Activated CD8-positive, alpha-beta memory T cell treated with anti-CD3 and anti-CD28 coated beads, Interleukin-2, amount 10 ng/mL, durations not matched to agents 7 days and 5 days (primary cell): ENCODE measurements at regions not wholly inside any gene's neighbourhood (a gene's known extent, or its start where the extent isn't known, plus 50 kb on each side); places are given as distances from the start of the nearest gene placed in this dataset.
"Not testable (repeated sequence)": the region's sequence is repeated elsewhere in the genome, so short reads cannot be mapped to it uniquely, and the experiment has no call there.

Source experiments
- ATAC-seq: fragments of 150-1000 bp; cut with Tn5 transposase; one replicate; pipeline ENCODE4 v1.10.0; 2021; ENCODE audit warnings: moderate library complexity
- CTCF ChIA-PET: fragments of 350-600 bp; sonication (Branson Sonifier 250); formaldehyde crosslinking; loops from one replicate; lab custom pipeline; 2021; ENCODE audit warnings: antibody characterized with exemption; lab: Charles Lee
- DNase-seq: peaks from one replicate; pipeline ENCODE4 v3.0.0-alpha.2; 2020
- H3K27ac Mint-ChIP-seq: one replicate; pipeline ENCODE4 v1.8.0; 2021; ENCODE audit warnings: mild to moderate bottlenecking, mixed read lengths
- H3K27me3 Mint-ChIP-seq: one replicate; pipeline ENCODE4 v1.8.0; 2021; ENCODE audit warnings: mixed read lengths
- H3K36me3 Mint-ChIP-seq: one replicate; pipeline ENCODE4 v1.8.0; 2021; ENCODE audit warnings: mild to moderate bottlenecking, mixed read lengths
- H3K4me1 Mint-ChIP-seq: one replicate; pipeline ENCODE4 v1.8.0; 2021; ENCODE audit warnings: mixed read lengths
- H3K4me3 Mint-ChIP-seq: one replicate; pipeline ENCODE4 v1.8.0; 2021; ENCODE audit warnings: mild to moderate bottlenecking, moderate library complexity, mixed read lengths
- H3K9me3 Mint-ChIP-seq: one replicate; pipeline ENCODE4 v1.8.0; 2022; ENCODE audit warnings: low read depth, mixed read lengths

- no peak overlapping the region for H3K27ac Mint-ChIP-seq
- H3K36me3 Mint-ChIP-seq, result no peaks in the 10 kb centered on the region
- CTCF ChIA-PET, result no interaction called here
Measured at GRCh38 chr3:34106379-34106778, 307.9 kb downstream of the PDCD6IP start.

GRCh38 chr3:34106879-34107278, 308.4 kb downstream of the PDCD6IP start:
- CTCF ChIA-PET, result no interaction called here

More at GRCh38 chr3:34106379-34106778, 307.9 kb downstream of the PDCD6IP start:
- no peak for ATAC-seq
- no peak overlapping the region for H3K4me3 Mint-ChIP-seq
- no peak for DNase-seq
- H3K27me3 Mint-ChIP-seq, result peaks cover 5% of the 10 kb centered on the region
- no peaks in the 10 kb centered on the region for H3K4me1 Mint-ChIP-seq
- H3K9me3 Mint-ChIP-seq, result no peaks in the 10 kb centered on the region

GRCh38 chr3:34107669-34108068, 309.2 kb downstream of the PDCD6IP start:
- no peak overlapping the region for H3K27ac Mint-ChIP-seq
- DNase-seq (no peak), ATAC-seq (no peak)
- no peaks in the 10 kb centered on the region for H3K36me3 Mint-ChIP-seq
- H3K27me3 Mint-ChIP-seq, result peaks cover 2% of the 10 kb centered on the region
- H3K9me3 Mint-ChIP-seq, result no peaks in the 10 kb centered on the region
- H3K4me1 Mint-ChIP-seq, result no peaks in the 10 kb centered on the region
- no peak overlapping the region for H3K4me3 Mint-ChIP-seq
- CTCF ChIA-PET, result no interaction called here

More at GRCh38 chr3:34106879-34107278, 308.4 kb downstream of the PDCD6IP start:
- Mint-ChIP-seq H3K36me3 (no peaks in the 10 kb centered on the region), H3K4me1 (no peaks in the 10 kb centered on the region), H3K9me3 (no peaks in the 10 kb centered on the region), H3K4me3 (no peak overlapping the region), H3K27me3 (peaks cover 5% of the 10 kb centered on the region), H3K27ac (no peak overlapping the region)
- DNase-seq, result no peak
- no peak for ATAC-seq

DNA sequence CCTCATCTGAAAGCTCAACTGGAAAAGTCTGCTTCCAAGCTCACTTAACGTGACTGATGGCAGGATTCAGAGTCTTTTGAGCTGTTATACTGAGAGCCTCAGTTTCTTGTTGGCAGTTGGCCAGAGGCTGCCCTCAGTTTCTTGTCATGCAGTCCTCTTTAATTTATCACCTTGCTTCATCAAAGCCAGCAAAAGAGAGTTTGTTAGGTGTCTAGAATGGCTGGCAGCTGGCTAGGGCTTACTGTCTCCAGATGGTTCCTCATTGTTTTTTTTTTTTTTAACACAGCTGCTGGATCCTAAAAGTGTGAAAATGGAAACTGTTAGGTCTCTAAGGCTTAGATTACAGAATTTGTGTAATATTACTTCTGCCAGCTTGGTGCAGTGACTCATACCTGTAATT, 310.6 kb downstream of the PDCD6IP start:
- H3K9me3 Mint-ChIP-seq, result no peaks in the 10 kb centered on the region
- no peaks in the 10 kb centered on the region for H3K4me1 Mint-ChIP-seq
- ATAC-seq (no peak), DNase-seq (no peak)
- no peak overlapping the region for H3K4me3 Mint-ChIP-seq
- peaks cover 2% of the 10 kb centered on the region for H3K27me3 Mint-ChIP-seq
- CTCF ChIA-PET, result no interaction called here
- H3K36me3 Mint-ChIP-seq, result no peaks in the 10 kb centered on the region
- no peak overlapping the region for H3K27ac Mint-ChIP-seq

DNA sequence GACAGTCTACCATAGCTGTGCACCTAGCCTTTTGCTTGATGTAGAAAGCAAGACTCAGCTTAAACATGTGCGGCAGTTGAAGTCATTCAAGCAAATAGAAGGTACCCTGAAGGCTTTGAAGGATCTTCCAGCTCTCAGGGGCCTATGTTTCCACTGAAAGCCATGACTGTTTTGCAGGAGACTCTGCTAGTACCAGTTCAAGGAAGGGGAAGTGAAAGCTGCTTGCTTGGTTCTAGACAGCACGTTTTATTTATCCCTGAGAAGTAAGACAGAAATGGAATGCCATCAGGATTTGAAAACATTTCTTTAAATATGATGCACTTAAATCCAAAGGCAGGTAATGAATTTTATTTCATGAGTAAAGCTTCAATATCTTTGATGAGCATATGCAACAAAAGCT, 311.4 kb downstream of the PDCD6IP start:
- CTCF ChIA-PET, result no interaction called here
- H3K4me3 Mint-ChIP-seq, result no peak overlapping the region
- ATAC-seq (no peak), DNase-seq (no peak)
- H3K9me3 Mint-ChIP-seq, result no peaks in the 10 kb centered on the region
- H3K27me3 Mint-ChIP-seq, result peaks cover 2% of the 10 kb centered on the region
- no peaks in the 10 kb centered on the region for H3K4me1 Mint-ChIP-seq
- H3K27ac Mint-ChIP-seq, result no peak overlapping the region
- no peaks in the 10 kb centered on the region for H3K36me3 Mint-ChIP-seq

DNA sequence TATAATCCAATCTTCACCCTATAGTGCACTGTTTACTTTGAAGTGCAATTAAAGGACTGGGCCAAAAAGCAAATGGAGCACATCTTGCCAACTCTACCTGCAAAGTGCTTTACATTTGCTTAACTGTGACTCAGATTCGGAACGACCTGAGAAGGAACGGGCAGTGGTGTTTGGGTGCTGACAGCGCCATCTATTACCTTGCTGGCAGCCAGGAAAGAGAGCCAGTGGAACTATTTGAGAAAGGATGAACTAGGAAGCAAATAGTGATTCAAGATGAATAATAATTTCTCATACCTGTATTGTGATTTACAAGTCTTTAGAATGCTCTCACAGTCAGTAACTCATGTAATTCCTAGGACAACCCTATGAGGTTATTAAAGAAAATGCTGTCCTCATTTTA, 312.9 kb downstream of the PDCD6IP start:
- H3K36me3 Mint-ChIP-seq, result no peaks in the 10 kb centered on the region
- no peaks in the 10 kb centered on the region for H3K27me3 Mint-ChIP-seq
- CTCF ChIA-PET, result no interaction called here
- no peaks in the 10 kb centered on the region for H3K4me1 Mint-ChIP-seq
- ATAC-seq (no peak), DNase-seq (no peak)
- no peak overlapping the region for H3K27ac Mint-ChIP-seq
- H3K9me3 Mint-ChIP-seq, result peaks cover 5% of the 10 kb centered on the region
- no peak overlapping the region for H3K4me3 Mint-ChIP-seq

- H3K9me3 Mint-ChIP-seq, H3K36me3 Mint-ChIP-seq, H3K4me1 Mint-ChIP-seq, DNase-seq, H3K4me3 Mint-ChIP-seq, CTCF ChIA-PET, H3K27ac Mint-ChIP-seq, ATAC-seq, H3K27me3 Mint-ChIP-seq: not testable (repeated sequence)
Measured at GRCh38 chr3:34112261-34112660, 313.8 kb downstream of the PDCD6IP start.

DNA sequence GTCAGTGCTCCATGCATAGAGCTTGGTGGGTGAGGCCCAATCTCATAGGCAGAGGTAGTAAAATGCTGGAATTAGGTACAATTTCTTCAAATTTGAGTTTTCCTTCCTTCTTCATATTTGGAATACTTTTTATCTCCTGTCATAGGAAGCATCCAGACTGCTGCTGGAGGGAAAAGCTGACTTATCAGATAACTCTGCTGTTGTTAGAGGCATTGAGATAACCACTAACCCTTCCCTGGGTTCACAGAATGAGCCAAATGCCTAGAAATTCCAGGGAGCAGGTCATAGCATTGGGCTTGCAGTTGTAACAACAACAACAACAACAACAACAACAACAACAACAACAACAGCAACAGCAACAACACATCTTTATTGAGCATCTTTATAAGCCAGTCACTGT, 332.7 kb downstream of the PDCD6IP start:
- H3K36me3 Mint-ChIP-seq, result no peaks in the 10 kb centered on the region
- ATAC-seq (no peak), DNase-seq (no peak)
- no peaks in the 10 kb centered on the region for H3K4me1 Mint-ChIP-seq
- CTCF ChIA-PET, result no interaction called here
- H3K27me3 Mint-ChIP-seq, result no peaks in the 10 kb centered on the region
- no peak overlapping the region for H3K4me3 Mint-ChIP-seq
- no peak overlapping the region for H3K27ac Mint-ChIP-seq
- H3K9me3 Mint-ChIP-seq, result peaks cover 2% of the 10 kb centered on the region

- no peaks in the 10 kb centered on the region for H3K27me3 Mint-ChIP-seq
- ATAC-seq, result no peak
- no peak for DNase-seq
- H3K27ac Mint-ChIP-seq, result no peak overlapping the region
- no peaks in the 10 kb centered on the region for H3K36me3 Mint-ChIP-seq
- CTCF ChIA-PET, result no interaction called here
- no peak overlapping the region for H3K4me3 Mint-ChIP-seq
- H3K9me3 Mint-ChIP-seq, result peaks cover 2% of the 10 kb centered on the region
- H3K4me1 Mint-ChIP-seq, result no peaks in the 10 kb centered on the region
Measured at GRCh38 chr3:34132069-34132692, 333.8 kb downstream of the PDCD6IP start.

DNA sequence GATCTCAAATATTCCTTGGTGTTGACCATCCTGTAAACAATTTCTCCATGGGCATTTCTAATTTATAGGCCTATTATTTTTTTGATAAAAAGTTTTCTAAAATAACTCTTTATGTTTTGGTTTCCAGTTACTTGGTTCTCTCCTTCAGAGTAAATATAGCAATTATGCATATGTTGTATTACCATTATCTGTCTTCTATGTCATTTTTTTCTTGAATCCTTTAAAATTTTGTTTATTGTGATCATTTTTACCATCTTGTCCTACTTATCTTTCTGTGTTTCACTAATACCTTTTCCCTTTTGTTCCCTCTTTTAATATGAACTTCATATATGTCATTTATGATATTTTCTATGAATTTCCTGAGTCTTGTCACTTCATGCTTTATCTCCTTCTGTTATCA, 341.1 kb downstream of the PDCD6IP start:
- no peaks in the 10 kb centered on the region for H3K36me3 Mint-ChIP-seq
- ATAC-seq, result no peak
- no peak overlapping the region for H3K27ac Mint-ChIP-seq
- H3K27me3 Mint-ChIP-seq, result peaks cover 2% of the 10 kb centered on the region
- CTCF ChIA-PET, result no interaction called here
- no peaks in the 10 kb centered on the region for H3K4me1 Mint-ChIP-seq
- H3K9me3 Mint-ChIP-seq, result peaks cover 3% of the 10 kb centered on the region
- no peak overlapping the region for H3K4me3 Mint-ChIP-seq
- no peak for DNase-seq

DNA sequence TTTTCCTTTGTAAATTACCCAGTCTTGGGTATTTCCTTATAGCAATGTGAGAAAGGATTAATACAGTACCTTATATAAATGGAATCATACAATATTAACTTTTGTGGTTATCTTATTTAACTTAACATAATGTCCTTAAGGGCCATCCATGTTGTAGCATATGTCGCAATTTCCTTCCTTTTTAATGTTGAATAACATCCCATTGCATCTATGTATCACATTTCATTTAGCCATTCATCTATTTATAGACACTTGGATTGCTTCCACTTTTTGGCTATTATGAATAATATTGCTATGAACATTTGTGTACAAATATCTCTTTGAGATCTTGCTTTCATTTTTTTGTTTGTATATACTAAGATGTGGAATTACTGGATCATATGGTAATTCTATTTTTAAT, 342.2 kb downstream of the PDCD6IP start:
- CTCF ChIA-PET, result no interaction called here
- peaks cover 2% of the 10 kb centered on the region for H3K27me3 Mint-ChIP-seq
- no peaks in the 10 kb centered on the region for H3K4me1 Mint-ChIP-seq
- DNase-seq, result no peak
- H3K9me3 Mint-ChIP-seq, result peaks cover 3% of the 10 kb centered on the region
- no peaks in the 10 kb centered on the region for H3K36me3 Mint-ChIP-seq
- H3K4me3 Mint-ChIP-seq, result no peak overlapping the region
- H3K27ac Mint-ChIP-seq, result no peak overlapping the region
- ATAC-seq, result no peak

GRCh38 chr3:34141841-34142337, 343.5 kb downstream of the PDCD6IP start:
- DNase-seq (no peak), ATAC-seq (no peak)
- no peaks in the 10 kb centered on the region for H3K4me1 Mint-ChIP-seq
- no peaks in the 10 kb centered on the region for H3K36me3 Mint-ChIP-seq
- H3K4me3 Mint-ChIP-seq, result no peak overlapping the region
- peaks cover 2% of the 10 kb centered on the region for H3K27me3 Mint-ChIP-seq
- peaks cover 3% of the 10 kb centered on the region for H3K9me3 Mint-ChIP-seq
- CTCF ChIA-PET, result no interaction called here
- no peak overlapping the region for H3K27ac Mint-ChIP-seq

- no peak for DNase-seq
- H3K4me3 Mint-ChIP-seq, result no peak overlapping the region
- peaks cover 3% of the 10 kb centered on the region for H3K9me3 Mint-ChIP-seq
- H3K27me3 Mint-ChIP-seq, result peaks cover 2% of the 10 kb centered on the region
- no peaks in the 10 kb centered on the region for H3K4me1 Mint-ChIP-seq
- ATAC-seq, result no peak
- no peak overlapping the region for H3K27ac Mint-ChIP-seq
- no peaks in the 10 kb centered on the region for H3K36me3 Mint-ChIP-seq
- CTCF ChIA-PET, result no interaction called here
Measured at GRCh38 chr3:34145796-34146195, 347.4 kb downstream of the PDCD6IP start.

DNA sequence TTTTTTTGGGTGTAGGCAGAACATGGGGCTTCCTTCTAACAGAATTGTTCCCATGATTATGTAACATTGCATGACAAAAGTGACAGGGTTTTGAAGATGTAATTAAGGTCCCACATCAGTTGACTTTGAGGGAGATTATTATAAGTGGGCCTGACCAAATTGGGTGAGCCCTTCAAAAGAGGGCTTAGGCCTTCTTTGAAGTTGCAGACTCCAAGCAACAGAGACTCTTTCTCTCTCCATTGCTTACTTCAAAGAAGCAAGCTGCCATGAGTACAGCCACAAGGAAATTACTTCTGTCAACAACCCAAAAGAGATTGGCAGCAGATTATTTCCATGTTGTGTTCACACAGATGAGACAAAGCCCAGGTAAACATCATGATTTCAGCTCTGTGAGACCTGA, 348.2 kb downstream of the PDCD6IP start:
- H3K27ac Mint-ChIP-seq, result no peak overlapping the region
- DNase-seq (no peak), ATAC-seq (no peak)
- H3K4me1 Mint-ChIP-seq, result no peaks in the 10 kb centered on the region
- peaks cover 3% of the 10 kb centered on the region for H3K9me3 Mint-ChIP-seq
- CTCF ChIA-PET, result no interaction called here
- H3K36me3 Mint-ChIP-seq, result no peaks in the 10 kb centered on the region
- H3K27me3 Mint-ChIP-seq, result peaks cover 2% of the 10 kb centered on the region
- no peak overlapping the region for H3K4me3 Mint-ChIP-seq

DNA sequence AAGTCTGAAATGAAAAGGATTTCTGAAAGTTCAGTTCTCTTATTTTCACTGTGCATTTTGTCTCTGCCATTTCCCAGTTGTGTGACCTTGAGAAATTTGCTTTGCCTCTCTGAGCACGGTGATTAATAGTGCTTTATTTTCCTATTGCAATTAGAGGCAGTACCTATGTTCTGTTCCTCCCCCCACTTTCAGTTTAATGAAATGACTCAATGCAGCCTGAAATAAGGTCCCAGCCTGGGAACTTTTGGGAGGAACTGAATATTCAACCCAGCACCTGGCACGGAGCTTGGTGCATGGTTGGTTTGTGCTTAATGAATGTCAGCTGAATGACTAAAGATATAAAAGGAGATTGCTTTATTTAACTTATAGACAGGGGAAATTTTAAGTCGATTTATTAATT, 352.6 kb downstream of the PDCD6IP start:
- Mint-ChIP-seq H3K27ac (no peak overlapping the region), H3K36me3 (no peaks in the 10 kb centered on the region), H3K9me3 (no peaks in the 10 kb centered on the region), H3K4me1 (no peaks in the 10 kb centered on the region), H3K4me3 (no peak overlapping the region), H3K27me3 (no peaks in the 10 kb centered on the region)
- ATAC-seq (no peak), DNase-seq (no peak)
- CTCF ChIA-PET, result no interaction called here
